ENCODE measurements at regions not wholly inside any gene's neighbourhood (a gene's known extent, or its start where the extent isn't known, plus 50 kb on each side); places are given as distances from the start of the nearest gene placed in this dataset.

- TF ChIP-seq, protein P1, sequence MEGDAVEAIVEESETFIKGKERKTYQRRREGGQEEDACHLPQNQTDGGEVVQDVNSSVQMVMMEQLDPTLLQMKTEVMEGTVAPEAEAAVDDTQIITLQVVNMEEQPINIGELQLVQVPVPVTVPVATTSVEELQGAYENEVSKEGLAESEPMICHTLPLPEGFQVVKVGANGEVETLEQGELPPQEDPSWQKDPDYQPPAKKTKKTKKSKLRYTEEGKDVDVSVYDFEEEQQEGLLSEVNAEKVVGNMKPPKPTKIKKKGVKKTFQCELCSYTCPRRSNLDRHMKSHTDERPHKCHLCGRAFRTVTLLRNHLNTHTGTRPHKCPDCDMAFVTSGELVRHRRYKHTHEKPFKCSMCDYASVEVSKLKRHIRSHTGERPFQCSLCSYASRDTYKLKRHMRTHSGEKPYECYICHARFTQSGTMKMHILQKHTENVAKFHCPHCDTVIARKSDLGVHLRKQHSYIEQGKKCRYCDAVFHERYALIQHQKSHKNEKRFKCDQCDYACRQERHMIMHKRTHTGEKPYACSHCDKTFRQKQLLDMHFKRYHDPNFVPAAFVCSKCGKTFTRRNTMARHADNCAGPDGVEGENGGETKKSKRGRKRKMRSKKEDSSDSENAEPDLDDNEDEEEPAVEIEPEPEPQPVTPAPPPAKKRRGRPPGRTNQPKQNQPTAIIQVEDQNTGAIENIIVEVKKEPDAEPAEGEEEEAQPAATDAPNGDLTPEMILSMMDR (IDR thresholded peaks at IDR 0.05) = no peak
- no peak for TF ChIP-seq EZH2 (IDR thresholded peaks at IDR 0.05; ENCODE audit: borderline replicate concordance, insufficient read depth, low read depth, low read length, poor library complexity, severe bottlenecking)
These were observed 1003.5 kb downstream of the TSN start for GRCh38 chr2:122758967-122759366.
